MM.1S (cell line): ENCODE measurements at regions not wholly inside any gene's neighbourhood (a gene's known extent, or its start where the extent isn't known, plus 50 kb on each side); places are given as distances from the start of the nearest gene placed in this dataset.
"Not testable (repeated sequence)": the region's sequence is repeated elsewhere in the genome, so short reads cannot be mapped to it uniquely, and the experiment has no call there.

ENCODE experiments used
- CTCF ChIP-seq: fragments of 300-600 bp; sonication (generic); IDR thresholded peaks from 2 replicates; pipeline ENCODE4 v1.5.1; 2016; ENCODE audit warnings: antibody characterized with exemption, low read length, mixed read lengths
- EZH2phosphoT487 ChIP-seq: fragments of 300-600 bp; sonication (generic); IDR thresholded peaks from 2 replicates; pipeline ENCODE4 v1.6.1; 2018; ENCODE audit warnings: antibody characterized with exemption, low read length

- TF ChIP-seq CTCF: peak; percentile 22; the same call in 1 of the 2 replicates
- not testable (repeated sequence) for TF ChIP-seq EZH2phosphoT487
Measured at GRCh38 chr10:124192664-124193308, 99.4 kb upstream of the CHST15 start.
